Stomach smooth muscle (tissue), 2 donors: ENCODE measurements at regions not wholly inside any gene's neighbourhood (a gene's known extent, or its start where the extent isn't known, plus 50 kb on each side); places are given as distances from the start of the nearest gene placed in this dataset.
"Not testable (repeated sequence)": the region's sequence is repeated elsewhere in the genome, so short reads cannot be mapped to it uniquely, and the experiment has no call there.

Source experiments
- H3K27ac ChIP-seq: one replicate; pipeline ENCODE4 v1.7.0; 2013; ENCODE audit warnings: mild to moderate bottlenecking, low read length, inconsistent platforms
- H3K27me3 ChIP-seq, 2 donors: one replicate each; pipeline ENCODE4 v1.7.0; 2013; ENCODE audit warnings: low read length in 2 of 2; ENCODE audit not compliant: insufficient read depth in 2 of 2, control insufficient read depth in 1 of 2
- H3K36me3 ChIP-seq, 2 donors: one replicate each; pipeline ENCODE4 v1.7.0; 2013; ENCODE audit warnings: low read length in 2 of 2; ENCODE audit not compliant: control insufficient read depth in 2 of 2, insufficient read depth in 2 of 2
- H3K4me1 ChIP-seq: one replicate; pipeline ENCODE4 v1.7.0; 2013; ENCODE audit warnings: low read length; ENCODE audit not compliant: control insufficient read depth, insufficient read depth
- H3K4me3 ChIP-seq, 2 donors: one replicate each; pipeline ENCODE4 v1.7.0; 2013; ENCODE audit warnings: low read length in 2 of 2
- H3K9ac ChIP-seq, 2 donors: one replicate each; pipeline ENCODE4 v1.7.0; 2013; ENCODE audit warnings: low read length in 2 of 2, mild to moderate bottlenecking in 1 of 2
- H3K9me3 ChIP-seq, 2 donors: one replicate each; pipeline ENCODE4 v1.7.0; 2013; ENCODE audit warnings: low read length in 2 of 2; ENCODE audit not compliant: control insufficient read depth in 2 of 2
- donor health status: healthy.
- donor health status: Pancreatic carcinoma.

DNA sequence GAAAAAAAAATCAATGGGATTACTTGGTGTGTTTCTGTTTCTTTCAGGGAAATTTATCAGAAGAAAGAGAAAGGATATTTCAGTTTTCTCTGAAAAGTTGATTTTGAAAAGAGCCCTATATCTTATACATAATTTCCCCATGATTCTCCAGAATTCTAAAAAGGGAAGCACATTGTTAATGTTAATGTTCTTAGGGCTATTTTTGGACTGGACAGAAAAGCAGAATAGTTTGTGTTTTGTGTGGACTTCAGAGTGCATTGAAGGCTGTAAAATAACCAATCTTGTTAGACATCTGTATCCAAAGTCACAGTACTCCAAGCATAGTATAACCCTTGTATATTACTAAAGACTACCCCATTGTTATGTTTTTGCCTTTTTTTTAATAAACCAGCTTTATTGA is 130.3 kb downstream of the SEPTIN7 start:
- H3K27ac ChIP-seq, H3K4me1 ChIP-seq, H3K4me3 ChIP-seq, H3K9ac ChIP-seq, H3K9me3 ChIP-seq, H3K27me3 ChIP-seq, H3K36me3 ChIP-seq: not testable (repeated sequence)

DNA sequence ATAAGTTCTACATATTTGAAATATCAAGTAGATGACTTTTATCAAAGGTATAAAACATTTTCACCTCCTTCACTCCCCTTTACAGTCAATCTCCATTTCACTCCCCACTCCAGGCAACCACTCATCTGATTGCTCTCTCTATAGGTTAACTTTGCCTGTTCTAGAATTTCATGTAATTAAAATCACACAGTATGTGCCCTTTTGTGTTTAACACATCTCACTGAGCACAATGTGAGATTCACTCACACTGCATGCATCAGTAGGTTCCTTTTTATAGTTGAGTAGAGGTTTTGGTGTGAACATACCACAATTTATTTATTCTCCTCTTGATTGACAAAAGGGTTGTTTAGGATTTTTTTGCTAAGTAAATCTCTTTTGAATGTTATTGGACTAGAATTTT is 130.7 kb downstream of the SEPTIN7 start:
- not testable (repeated sequence) for H3K9ac ChIP-seq, H3K4me1 ChIP-seq, H3K27ac ChIP-seq, H3K4me3 ChIP-seq, H3K27me3 ChIP-seq, H3K9me3 ChIP-seq, H3K36me3 ChIP-seq

DNA sequence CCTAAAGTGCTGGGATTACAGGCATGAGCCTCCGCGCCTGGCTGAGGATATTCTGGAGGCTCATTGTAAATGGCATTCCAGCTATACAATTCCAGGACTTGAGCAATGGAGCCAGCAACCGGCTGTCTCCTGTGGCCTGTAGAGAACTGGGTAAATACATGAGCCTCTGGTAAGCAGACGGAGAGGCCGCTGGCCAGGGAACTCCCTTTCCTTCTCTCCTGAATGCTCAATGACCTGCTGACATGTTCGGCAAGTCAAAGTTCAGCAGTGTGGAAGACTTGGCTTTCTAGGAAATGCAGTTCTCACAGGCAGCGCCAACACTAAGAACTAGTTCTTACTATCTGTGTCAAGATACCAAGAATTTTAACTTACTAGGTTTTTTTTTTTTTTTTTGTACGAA is 139.8 kb downstream of the SEPTIN7 start:
- not testable (repeated sequence) for H3K4me1 ChIP-seq, H3K9me3 ChIP-seq, H3K27me3 ChIP-seq, H3K36me3 ChIP-seq, H3K4me3 ChIP-seq, H3K27ac ChIP-seq, H3K9ac ChIP-seq

DNA sequence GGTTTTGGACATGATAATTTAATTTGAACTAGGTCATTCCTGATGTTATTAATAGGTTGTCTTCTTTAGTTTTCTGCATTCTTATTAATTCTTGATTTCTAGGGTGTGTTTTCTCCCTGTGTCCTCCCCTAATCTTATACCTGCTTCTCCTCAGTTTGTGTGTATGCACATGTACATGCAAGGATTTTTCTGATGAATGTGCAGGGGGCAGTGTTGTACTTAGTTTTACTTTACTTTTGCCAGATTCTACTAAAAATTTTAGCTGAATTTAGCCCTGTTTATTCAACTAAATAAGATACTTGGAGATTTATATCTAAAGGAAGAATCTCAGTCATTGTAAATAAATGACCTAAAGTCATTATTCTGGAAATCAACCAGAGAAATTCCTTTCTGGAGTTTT is 144.8 kb downstream of the SEPTIN7 start:
- H3K27me3 ChIP-seq, H3K27ac ChIP-seq, H3K4me1 ChIP-seq, H3K9me3 ChIP-seq, H3K4me3 ChIP-seq, H3K9ac ChIP-seq, H3K36me3 ChIP-seq: not testable (repeated sequence)

DNA sequence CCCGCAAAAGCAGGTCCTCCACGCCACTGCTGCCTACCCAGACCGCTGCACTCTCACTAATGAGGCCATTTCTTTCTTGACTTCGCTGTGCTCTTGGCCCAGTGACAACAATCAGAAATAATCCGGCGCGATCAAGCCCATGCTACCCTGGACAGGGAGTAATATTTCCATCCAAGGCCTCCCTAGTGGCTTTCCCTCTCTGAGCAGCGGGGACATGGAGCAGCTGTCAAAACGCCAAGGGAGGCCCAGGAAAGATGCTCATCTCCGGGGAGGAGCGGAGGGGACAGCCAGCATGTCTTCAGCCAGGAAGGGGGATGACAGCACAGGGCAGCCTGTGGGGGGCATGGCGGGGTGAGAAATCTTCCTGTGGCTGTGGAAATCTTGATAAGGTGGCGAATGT is 154.9 kb downstream of the SEPTIN7 start:
- H3K36me3 ChIP-seq, H3K9me3 ChIP-seq, H3K4me3 ChIP-seq, H3K4me1 ChIP-seq, H3K9ac ChIP-seq, H3K27me3 ChIP-seq, H3K27ac ChIP-seq: not testable (repeated sequence)

DNA sequence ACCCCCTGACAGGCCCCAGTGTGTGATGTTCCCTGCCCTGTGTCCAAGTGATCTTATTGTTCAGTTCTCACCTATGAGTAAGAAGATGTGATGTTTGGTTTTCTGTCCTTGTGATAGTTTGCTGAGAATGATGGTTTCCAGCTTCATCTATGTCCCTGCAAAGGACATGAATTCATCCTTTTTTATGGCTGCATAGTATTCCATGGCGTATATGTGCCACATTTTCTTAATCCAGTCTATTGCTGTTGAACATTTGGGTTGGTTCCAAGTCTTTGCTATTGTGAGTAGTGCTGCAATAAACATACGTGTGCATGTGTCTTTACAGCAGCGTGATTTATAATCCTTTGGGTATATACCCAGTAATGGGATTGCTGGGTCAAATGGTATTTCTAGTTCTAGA is 156.1 kb downstream of the SEPTIN7 start:
- H3K9ac ChIP-seq, H3K4me3 ChIP-seq, H3K27ac ChIP-seq, H3K36me3 ChIP-seq, H3K27me3 ChIP-seq, H3K4me1 ChIP-seq, H3K9me3 ChIP-seq: not testable (repeated sequence)

DNA sequence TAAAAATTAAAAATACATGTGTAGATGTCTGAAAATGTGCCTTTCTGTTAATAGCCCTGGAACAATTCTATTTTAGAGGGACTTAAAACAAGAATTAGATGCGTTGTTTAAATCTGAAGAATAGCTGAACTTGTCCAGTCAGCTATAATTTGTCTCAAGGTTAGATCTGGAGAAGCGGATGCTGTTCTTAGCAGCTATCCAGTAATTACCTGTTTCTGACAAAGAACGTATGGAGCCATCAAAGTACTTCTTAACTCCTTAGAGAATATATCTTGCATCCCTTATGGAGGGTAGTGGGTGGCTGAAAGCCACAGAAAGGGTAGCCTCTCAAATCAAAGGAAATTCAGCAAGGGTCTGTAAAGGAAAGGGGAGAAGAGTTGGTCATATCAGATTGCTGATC is 160.4 kb downstream of the SEPTIN7 start:
- not testable (repeated sequence) for H3K9me3 ChIP-seq, H3K4me3 ChIP-seq, H3K27me3 ChIP-seq, H3K27ac ChIP-seq, H3K4me1 ChIP-seq, H3K9ac ChIP-seq, H3K36me3 ChIP-seq

DNA sequence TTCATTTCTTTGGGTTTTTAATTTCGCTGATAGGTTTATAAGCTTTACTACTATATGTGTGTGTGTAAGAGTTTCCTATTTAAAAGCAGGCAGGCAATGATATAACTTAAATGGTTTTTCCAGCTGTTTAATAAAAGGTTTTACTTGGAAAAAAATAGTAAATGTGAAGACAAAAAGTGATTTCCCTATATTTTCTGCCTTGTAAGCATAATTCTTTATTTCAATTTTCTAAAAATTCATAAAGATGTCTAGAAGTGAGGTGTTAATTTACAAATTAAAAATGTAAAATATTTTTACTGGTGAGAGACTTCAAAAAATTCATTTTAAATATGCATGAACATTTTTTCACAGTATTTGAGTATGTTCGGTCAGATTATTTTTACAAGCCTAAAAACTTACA is 161.8 kb downstream of the SEPTIN7 start:
- H3K4me3 ChIP-seq, H3K27me3 ChIP-seq, H3K9me3 ChIP-seq, H3K27ac ChIP-seq, H3K4me1 ChIP-seq, H3K9ac ChIP-seq, H3K36me3 ChIP-seq: not testable (repeated sequence)

DNA sequence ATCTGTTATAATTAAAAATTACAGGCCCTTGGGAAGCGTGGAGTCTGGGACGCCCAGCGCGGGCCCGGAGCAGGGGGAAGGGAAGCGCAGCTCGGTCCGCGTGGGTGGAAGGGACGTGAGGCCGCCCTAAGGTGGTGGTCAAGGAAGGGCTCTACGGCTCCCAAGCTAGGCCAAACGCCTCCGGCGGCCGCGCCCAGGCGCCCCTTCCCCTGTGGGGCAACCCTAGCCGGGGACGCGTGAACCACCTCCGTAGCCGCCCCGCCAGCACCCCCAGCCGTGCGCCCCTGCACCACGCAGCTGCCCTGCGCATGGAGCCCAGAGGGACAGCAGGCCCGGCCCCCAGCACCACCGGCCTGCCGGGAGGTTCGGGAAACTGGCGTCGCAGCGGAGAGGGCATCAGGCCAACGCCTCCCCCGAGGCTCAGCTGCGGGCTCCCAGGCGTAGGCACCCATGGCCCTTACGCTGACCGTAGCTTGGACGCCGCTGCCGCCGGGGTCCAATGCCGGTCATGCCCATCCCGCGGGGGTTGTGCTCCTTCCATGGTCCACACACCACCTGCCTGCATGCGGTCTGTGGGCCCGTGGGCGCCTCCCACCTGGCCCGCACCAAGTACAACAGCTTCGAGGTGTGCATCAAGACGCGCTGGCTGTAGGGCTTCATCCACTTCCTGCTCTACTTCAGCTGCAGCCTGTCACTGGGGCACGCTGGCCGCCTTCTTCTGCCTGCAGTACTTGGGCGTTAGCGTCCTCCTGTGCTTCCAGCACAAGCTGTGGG is 166.7 kb downstream of the SEPTIN7 start:
- no peak overlapping the region for H3K9ac ChIP-seq
- no peak overlapping the region for H3K27ac ChIP-seq
- no peaks in the 10 kb centered on the region for H3K4me1 ChIP-seq
- no peaks in the 10 kb centered on the region for H3K36me3 ChIP-seq
- H3K4me3 ChIP-seq, result no peak overlapping the region
- H3K9me3 ChIP-seq, result no peaks in the 10 kb centered on the region
- peaks cover 0 to 9% of the 10 kb centered on the region in 2 donors for H3K27me3 ChIP-seq

DNA sequence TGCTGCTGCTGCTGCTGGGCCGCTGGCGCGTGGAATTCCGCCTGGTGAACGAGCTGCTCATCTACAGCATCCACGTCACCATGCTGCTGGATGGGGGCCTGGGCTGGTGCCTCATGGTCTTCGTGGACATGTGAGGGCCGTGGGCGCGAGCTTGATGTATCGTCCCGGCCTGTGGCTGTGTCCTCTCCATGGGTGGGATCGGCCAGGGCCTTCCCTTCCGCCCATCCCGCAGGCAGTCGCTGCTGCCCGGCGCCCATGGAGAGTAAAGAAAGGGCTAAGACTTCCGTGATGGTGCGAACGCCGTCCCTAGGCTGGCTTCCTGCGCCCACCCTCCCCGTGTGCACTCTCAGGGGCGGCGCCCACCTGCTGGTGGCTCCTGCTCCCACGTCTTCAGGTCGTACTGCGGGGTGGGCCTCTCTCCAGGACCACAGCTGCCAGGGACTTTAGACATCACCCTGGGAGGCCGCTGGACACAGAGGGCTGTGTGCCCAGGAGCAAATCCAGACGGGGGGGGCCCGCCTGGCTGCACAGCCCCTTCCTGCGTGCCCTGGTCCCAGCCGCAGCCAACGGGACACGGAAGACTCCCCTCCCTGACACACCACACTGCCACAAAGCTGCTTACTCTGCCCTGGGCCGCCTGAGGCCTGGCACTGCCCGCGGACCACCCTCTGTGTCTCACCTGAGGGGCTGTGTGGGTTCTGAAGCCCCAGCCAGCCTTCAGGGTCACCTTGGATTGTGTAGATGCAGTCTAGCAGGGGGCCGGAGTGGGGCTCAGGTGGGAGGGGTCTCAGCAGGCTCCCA is 167.5 kb downstream of the SEPTIN7 start:
- Histone ChIP-seq H3K27me3 (peaks cover 0 to 11% of the 10 kb centered on the region in 2 donors), H3K9me3 (no peaks in the 10 kb centered on the region), H3K27ac (no peak overlapping the region), H3K4me3 (no peak overlapping the region), H3K9ac (no peak overlapping the region), H3K36me3 (no peaks in the 10 kb centered on the region), H3K4me1 (no peaks in the 10 kb centered on the region)

DNA sequence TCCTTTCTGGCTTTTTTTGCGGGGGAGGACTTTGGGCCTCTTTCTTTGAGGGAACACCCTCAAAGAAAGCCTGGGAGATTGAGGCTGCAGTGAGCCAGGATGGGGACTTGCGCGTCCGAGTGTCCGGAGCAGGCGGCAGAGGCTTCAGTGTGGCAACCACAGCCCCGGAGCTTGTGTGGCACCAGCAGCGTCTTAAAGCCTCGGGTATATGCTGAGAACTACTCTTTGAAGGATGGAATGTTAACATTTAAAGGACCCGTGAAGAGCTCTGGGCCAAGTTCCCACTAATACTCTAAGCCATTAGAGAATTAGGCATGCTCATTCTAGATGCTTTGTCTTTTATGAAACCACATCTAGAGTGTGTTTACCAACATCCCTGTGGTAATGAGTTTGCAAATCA is 168.2 kb downstream of the SEPTIN7 start:
- no peaks in the 10 kb centered on the region for H3K36me3 ChIP-seq
- H3K9ac ChIP-seq, result no peak overlapping the region
- H3K9me3 ChIP-seq, result no peaks in the 10 kb centered on the region
- peaks cover 0 to 11% of the 10 kb centered on the region in 2 donors for H3K27me3 ChIP-seq
- H3K4me3 ChIP-seq, result no peak overlapping the region
- H3K27ac ChIP-seq, result no peak overlapping the region
- no peaks in the 10 kb centered on the region for H3K4me1 ChIP-seq
